ENCODE measurements at regions not wholly inside any gene's neighbourhood (a gene's known extent, or its start where the extent isn't known, plus 50 kb on each side); places are given as distances from the start of the nearest gene placed in this dataset.
"Not testable (repeated sequence)": the region's sequence is repeated elsewhere in the genome, so short reads cannot be mapped to it uniquely, and the experiment has no call there.

DNA sequence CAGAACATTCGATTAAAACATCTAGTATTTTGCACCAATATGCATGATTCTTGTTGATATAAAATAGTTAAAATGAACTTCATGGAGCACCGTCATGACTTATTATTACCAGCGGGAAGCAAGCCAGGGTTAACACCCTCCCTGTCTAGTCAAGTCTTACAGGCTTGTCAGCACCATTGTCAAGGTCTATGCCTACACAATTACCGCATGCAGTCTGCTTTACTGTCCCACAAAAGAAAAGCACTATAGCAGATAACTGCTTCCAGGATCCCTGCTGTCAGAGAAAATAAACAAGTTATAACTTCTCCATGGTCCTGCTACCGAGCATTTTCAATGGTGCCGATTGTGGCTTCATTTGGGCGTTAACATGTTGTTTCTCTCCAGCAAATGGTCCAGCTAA, 968.0 kb upstream of the FAM98A start:
- DNase-seq (ENCODE audit: low spot score): no peak

DNA sequence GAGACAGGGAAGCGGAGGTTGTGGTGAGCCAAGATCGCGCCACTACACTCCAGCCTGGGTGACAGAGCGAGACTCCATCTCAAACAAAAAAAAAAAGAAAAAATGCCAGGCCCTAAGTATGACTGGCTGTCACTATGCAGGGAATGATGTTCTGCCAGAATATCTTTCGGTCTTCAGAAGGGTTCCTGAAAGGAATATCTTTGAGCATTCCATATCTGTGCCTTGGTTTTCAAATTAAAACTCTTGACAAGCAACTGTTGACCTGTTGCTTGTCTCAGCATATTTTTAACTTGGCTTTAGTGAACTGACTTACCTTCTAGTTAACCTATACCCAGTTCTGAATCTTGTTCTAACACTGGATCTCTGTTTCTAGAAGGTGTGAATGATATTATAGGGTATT, 953.2 kb upstream of the FAM98A start:
- no peak for DNase-seq (ENCODE audit: low spot score)

DNA sequence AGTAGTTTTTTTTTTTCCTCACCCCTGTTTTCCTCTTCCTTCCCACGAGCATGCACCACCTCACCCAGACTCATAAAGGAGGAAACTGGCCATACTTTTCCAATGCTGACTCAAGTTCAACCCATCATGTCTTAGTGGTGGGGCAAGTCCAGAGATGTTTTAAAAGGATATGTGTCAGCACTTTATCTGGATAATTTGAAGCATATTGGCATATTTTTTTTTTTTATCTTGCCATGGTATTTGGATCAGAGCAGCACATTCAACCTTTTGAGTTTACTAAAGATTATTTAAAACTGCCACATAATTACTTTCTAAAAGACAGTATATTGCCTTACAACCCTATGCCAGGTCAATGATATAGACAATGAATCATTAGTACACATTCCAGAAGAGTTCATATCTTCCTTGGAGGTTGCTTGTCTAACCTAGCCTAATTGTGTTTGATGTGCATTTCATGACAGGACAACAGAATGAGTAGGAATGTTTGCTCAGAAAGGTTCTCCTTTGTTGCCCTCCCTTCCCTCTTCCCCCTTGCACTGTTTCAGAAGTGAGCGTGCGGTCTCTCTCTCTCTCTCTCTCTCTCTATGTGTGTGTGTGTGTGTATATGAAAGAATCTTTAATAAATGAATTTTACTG, 950.7 kb upstream of the FAM98A start:
- DNase-seq (ENCODE audit: low spot score): no peak

DNA sequence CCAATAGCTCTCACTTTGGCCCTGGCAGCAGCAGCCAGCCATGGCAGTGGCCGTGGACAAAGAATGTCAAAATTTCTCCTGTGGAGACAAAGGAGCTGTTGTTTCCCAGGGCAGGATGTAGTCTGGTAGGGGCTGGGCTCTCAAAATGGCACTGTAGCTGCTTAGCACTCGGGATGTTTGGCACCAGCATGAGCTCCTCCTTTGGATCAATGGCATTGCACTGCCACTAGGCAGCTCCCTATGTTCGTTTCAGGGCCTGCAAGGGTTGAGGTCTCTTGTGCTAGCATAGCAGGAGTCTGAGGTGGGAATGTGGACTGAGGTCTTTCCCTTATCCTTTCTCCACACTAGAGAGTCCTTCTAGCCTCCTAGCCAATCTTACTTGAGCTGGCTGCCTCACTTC, 948.8 kb upstream of the FAM98A start:
- no peak for DNase-seq (ENCODE audit: low spot score)

DNA sequence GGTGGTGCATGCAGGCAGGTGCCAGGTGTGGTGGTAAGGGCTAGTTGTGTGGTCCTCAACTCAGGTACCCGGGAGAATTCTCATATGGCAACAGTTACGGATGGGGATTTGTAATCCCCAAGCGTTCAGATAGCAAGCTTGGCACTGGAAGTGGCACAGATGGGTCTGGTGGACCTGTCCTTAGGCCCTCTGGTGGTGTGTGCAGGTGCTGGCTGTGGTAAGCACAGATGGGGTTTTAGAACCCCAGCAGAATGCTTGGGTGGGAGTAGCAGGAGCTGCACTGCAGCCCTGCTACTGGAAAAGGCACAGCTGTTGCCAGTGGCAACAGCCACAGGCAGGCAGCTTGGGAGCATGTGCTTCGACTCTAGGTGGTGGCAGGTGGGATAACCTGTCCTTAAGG, 948.2 kb upstream of the FAM98A start:
- DNase-seq (ENCODE audit: low spot score): no peak

DNA sequence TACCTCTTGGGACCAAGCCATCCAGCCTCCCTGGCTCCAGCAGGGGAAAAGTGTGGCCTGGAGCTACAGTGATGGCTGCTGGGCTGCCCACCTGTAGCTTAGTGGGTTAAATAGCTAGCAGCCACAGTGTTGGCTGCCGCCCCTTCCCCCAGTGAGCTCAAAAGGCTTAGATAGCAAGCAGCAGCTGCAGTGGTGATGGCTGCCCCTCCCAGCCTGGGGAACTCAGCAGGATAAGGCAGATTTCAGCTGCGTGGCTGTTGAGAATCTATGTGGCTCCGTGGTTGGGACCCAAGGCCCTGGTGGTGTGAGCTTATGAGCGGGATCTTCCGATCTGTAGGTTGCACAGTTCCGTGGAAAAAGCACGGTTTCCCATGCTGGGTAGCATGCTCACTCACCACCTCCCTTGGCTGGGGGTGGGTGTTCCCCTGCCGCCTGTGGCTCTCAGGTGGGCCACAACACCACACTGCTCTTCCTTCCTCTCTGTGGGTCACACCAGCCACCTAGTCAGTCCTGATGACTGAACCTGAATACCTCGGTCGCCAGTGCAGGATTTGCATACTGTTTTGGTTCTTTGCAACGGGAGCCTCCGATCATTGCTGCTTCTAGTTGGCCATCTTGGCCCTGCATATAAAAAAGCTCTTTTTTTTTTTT, 946.5 kb upstream of the FAM98A start:
- DNase-seq (ENCODE audit: low spot score): no peak

DNA sequence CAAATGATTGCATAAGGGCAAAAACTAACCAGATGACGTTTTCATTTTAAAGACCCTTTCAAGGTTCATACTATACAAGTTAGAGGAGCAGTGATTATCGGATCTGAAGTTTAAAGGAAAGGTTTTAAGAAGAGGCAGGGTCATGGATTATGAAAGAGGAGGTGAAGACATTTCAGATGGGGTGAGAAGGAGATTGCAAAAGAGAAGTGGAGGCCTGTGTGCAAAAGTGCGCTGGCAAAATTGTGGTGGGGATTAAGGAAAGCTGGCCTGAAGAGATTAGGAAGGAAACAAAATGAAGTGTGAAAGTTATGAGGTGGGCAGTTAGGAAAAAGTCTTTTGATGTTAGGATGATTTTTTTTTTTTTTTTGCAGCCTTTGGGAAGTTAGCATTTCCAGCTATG, 935.7 kb upstream of the FAM98A start:
- DNase-seq (ENCODE audit: low spot score): no peak

DNA sequence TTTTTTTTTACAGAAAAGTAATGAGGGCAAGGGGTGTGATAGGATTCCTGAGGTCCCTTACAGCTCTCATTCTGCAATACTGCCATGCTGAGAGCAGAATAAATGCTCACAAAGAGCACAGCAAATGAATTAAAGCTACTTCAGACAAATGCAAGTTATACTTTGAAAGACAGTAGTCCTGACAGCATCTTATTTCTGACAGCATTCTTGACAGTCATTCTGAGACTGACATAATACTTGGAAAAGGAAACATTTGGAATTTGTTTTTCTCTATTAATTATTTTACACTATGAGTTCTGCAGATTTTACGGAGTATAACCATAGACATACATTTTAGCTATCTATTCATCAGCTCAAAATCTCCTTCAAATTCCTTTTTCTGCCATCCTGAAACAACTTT, 935.2 kb upstream of the FAM98A start:
- DNase-seq (ENCODE audit: low spot score): no peak

DNA sequence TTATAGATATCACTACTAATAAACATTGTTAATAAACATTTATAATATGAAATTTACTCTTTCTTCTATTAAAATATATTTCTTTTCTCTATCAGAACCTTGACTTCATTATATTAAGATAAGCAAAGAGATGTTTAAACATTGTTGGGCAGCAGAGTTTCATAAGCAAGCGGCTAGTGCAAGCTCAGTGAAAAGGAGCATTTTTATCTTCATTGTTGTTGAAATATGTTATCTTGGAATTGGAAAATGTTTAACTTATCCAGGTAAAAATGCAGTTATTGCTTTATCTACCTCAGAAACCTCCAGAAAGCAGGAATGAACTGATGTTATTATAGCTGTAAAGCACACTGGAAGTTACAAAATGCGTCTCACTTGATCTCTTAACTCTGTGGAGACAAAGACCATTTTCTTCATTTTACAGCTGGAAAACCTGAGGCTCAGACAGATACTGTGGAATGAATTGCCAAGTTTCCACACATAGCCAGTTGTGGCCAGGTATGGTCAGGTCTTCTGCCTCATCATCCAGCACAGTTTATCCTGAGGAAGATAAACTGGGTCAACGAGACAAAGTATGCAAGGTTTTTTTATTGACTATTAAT, 934.6 kb upstream of the FAM98A start:
- no peak for DNase-seq (ENCODE audit: low spot score)

DNA sequence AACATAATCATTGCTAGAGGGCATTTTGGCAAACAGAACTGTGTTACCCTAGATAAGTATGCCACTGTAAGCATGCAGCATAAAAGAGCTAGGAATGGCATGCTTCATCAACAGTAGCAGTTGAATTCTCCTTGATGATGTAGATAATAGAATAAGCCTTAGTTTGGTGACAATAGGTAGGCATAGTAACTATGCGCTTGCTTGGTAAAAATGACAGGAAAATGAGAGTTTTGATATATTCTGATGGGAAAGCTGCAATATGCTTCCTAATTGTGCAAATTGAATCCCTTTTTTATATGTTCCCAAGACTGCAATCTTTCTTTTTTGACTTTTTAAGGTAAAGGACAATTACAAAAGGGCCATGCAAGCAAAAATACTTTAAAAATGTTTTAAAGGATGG, 930.9 kb upstream of the FAM98A start:
- no peak for DNase-seq (ENCODE audit: low spot score)

DNA sequence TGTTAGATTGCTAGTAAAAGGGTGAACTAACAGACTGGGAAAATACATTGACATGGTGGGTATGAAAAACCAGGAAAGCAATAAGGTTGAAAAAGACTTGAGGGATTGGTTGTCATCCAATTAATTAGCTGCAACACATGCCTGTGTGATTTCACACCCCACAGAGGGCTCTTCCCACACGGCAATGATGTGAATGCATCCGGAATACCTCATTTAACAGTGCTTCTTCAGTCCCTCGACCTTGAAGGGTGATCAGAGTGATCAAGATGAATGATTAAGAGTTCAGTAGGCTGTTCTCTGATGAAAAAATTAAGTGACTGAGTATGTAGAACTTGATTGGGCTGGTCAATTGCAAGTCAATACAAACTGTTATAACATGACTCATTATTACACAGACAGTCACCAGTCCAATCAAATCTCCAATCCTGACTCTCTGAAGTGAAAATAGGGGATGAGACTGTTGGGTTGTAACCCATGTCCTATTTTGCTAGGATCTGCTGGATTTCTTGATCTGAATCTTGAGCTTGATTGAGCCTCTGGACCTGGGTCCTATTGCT, 924.9 kb upstream of the FAM98A start:
- DNase-seq (ENCODE audit: low spot score): no peak

DNA sequence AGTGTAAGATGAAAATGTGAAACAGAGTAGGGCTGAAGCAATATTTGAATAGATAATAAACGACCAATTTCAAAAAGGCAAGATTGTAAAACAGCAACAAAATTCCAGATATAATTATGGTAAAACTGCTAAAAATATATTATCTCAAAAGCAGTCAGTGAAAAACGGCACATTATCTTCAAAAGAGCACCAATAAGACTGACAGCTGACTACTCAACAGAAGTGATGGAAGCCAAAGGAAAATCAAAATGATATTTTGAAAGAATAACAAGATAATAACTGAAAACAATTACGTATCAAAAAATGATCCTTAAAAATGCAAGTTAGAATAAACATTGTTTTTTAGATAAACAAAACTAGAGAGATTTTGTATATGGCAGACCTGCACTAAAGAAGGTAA, 920.6 kb upstream of the FAM98A start:
- no peak for DNase-seq (ENCODE audit: low spot score)

DNA sequence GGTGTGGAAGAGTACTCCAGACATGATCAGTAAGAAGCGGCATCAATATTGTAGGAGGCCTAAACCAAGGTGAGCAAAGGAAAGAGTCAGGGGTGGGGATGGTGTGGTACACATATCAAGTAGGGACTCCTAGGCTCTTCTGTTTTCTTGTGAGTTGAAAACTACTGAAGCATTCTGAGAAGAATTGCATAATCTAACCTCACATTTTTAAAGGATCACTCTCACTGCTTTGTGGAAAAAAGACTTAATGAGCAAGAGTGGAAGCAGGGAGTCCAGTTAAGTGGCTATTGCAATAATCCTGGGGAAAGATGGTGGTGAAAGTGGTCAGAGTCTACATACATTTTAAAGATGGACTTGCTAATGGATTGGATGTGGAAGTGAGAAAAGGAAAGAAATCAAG, 899.5 kb upstream of the FAM98A start:
- no peak for DNase-seq (ENCODE audit: low spot score)

DNA sequence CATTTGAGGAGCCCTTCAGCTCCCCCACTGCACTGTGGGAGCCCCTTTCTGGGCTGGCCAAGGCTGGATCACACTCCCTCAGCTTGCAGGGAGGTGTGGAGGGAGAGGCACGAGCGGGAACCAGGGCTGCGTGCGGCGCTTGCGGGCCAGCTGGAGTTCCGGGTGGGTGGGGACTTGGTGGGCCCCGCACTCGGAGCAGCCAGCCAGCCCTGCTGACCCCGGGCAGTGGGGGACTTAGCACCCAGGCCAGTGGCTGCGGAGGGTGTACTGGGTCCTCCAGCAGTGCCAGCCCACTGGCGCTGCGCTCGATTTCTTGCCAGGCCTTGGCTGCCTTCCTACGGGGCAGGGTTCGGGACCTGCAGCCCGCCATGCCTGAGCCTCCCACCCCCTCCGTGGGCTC, 895.1 kb upstream of the FAM98A start:
- not testable (repeated sequence) for DNase-seq (ENCODE audit: low spot score)

DNA sequence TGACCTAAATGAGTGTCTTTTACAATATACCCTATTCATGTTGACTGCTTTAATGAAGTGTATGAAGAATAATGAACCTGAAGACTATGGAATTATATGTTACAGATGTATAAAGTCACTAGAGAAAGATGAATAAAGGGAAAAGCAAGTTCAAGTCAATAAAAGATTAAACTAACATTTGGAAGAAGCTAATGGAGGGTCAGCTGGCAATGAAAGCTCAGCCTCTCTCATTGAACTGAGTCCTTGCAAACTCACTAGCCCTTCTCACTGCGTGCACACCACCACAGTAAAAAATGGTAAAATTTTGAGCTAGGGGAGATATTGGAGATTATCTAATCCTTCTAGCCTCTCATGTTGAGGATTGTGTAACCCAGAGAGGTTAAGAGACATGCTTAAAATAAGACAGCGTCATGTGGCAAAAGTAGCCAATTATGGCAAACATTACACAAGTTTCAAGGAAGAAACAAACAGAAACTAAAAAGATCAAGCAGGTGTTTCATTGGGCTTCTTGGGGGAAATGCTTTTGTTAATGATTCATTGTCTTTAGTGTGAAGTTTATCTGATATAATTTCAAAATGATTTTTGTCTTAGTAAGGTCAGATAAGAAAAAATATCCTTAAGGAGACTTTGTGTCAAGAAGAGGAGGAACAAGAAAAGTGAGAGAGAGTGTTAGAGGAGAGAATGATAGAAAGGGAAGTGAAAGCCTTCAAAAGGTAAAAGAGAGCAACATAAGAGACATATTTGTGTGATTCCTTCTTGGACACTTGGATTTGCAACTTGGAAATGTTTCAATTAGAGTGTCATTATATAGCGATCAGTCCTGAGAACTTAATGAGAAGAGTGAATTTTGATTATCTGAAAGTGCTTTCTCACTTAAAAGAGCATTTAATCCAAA, 893.7 kb upstream of the FAM98A start:
- no peak for DNase-seq (ENCODE audit: low spot score)

DNA sequence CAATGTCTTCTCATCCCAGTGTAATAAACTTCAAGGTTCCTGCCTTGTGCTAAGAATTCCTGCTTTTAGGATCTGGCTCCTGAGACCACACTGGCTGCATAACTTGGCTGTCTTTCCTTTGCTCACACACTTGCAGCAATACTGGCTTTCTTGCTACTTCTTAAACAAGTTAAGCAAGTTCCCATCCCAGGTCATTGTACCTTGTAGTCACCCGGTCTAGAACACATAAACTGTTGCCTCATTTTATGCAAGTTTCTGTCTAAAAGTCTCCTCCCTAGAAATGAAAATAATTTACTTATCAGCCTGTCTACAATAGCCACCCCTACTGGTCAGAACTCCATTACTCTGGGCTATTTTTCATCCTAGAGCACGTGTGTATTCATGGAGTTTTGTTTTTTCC, 887.9 kb upstream of the FAM98A start:
- no peak for DNase-seq (ENCODE audit: low spot score)

DNA sequence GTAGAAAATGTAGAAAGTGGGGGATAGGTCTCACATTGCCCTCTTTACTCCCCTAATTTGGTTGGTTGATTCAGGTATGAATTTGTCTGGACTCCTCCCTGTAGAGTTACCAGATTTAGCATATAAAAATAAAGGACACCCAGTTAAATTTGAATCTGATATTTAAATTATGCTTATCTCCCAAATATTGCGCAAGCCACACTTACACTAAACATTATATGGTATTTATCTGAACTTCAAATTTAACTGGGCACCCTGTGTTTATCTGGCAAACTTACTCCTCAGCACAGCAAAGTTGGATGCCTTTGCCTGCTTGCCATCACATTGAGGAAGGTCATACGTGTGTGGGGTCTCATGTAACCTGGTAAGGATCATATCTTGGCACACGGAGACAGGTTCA, 882.4 kb upstream of the FAM98A start:
- no peak for DNase-seq (ENCODE audit: low spot score)

DNA sequence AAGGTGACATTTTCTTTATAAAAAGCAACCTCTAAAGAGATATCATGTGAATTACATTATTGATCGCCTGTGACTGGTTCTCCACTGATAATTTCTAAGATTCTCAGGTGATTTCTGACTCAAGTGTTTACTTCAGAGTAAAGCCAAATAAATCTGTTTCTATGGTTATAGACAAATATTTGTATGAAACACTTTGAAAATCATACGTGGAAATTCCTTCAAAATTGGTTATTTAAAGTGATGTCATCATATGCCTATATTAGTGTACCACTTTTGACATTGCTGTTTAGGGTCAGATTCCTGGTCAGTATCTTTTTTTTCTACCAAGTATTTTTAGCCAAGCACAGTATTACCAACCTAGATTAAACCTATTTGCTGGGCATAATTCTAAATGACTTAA, 881.3 kb upstream of the FAM98A start:
- DNase-seq (ENCODE audit: low spot score): no peak

DNA sequence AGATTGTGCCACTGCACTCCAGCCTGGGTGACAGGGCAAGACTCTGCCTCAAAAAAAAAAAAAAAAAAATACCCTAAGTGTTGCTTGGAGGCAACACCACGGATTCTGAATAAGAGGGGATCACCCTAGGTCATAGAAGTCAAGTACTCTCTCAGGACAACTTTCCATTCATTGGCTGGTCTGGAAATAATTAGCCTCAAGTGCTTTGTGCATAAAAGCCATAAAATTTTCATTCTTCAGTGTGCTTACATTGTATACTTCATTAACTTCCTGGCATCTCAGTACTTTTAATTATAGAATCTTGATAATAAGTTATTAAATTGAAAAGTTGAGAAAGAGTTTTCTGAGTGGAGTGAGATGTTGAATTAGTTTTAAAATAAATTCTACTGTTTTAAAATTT, 876.1 kb upstream of the FAM98A start:
- DNase-seq (ENCODE audit: low spot score): no peak

DNA sequence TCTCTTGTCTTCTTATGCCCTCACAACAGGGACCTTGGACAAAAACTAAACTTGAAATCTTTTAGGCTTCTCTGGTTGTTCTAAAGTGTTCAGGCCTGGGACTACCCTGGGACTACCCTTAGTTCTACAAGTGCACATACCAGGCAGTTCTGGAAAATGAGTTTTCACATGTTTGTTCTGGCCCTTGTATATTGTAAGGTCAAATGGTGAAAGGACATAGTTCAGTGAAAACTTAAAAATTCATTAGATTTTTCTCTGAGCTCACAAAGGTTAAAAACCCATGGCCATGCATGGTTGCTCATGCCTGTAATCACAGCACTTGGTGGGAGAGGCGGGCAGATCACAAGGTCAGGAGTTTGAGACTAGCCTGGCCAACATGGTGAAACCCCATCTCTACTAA, 875.5 kb upstream of the FAM98A start:
- no peak for DNase-seq (ENCODE audit: low spot score)

DNA sequence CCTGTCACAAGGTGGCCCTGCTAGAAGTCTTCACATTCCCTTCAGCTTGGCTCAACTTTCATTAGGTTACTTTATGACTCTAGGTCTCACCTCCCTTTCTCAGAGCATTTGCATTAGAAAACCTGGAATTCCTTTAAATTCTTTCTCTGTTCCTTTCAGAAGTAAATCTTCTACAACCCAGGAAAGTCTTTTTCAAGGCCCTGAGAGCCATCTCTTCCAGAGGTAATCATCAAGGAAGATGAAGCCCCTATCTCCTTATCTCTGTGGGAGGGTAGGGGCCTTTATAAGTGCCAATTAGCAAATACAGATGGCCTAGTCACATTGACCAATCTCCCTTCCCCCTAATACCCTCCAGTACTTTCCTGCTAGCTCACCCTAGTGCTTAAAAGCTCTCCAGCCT, 848.0 kb upstream of the FAM98A start:
- no peak for DNase-seq (ENCODE audit: low spot score)

DNA sequence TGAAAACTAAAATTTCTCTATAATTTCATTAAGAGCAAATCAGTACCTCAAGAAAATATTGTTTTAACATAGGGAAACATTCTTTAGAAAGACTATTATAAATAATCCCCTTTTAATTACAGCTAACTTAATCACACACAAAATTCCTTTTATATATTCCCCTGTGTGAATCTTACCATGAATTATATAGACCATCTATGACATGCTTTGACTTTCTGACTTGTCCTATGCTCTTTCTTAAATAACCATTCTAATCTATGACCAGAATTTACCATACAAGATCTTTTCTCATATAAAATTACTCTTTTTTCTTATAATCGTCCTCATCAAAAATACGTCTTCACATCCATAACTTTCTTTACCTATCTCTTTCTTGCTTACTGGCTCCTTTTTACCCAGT, 824.2 kb upstream of the FAM98A start:
- no peak for DNase-seq (ENCODE audit: low spot score)

Measured in A172 (cell line).